ENCODE measurements at regions not wholly inside any gene's neighbourhood (a gene's known extent, or its start where the extent isn't known, plus 50 kb on each side); places are given as distances from the start of the nearest gene placed in this dataset.

DNA sequence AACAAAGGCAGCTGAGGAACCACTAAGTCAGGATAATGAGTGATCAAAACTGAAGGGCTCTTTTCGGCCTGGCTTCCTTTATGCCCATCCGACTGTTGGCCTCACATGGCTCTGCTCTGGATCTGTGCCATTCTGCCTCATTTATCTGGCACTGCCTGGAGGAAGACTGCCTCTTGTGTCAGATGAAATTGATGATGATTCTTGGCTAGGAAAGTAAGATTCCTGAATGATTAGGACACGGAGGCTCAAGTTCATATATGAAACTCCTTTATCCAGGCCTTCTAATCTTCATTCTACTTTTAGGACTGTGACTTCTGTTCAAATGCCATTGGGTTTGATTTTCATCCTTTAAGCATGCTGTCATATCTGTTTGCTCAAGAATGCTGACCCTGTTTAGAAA is 475.4 kb upstream of the RPS6KA3 start:
- in situ Hi-C loops (cut with MboI; ENCODE audit: low pct_unique_long_range_greater_than_20kb, low sequenced_read_pairs, unreplicated experiment): no loop called here
- no peak for DNase-seq (ENCODE audit: low spot score)
- TF ChIP-seq, protein P1, sequence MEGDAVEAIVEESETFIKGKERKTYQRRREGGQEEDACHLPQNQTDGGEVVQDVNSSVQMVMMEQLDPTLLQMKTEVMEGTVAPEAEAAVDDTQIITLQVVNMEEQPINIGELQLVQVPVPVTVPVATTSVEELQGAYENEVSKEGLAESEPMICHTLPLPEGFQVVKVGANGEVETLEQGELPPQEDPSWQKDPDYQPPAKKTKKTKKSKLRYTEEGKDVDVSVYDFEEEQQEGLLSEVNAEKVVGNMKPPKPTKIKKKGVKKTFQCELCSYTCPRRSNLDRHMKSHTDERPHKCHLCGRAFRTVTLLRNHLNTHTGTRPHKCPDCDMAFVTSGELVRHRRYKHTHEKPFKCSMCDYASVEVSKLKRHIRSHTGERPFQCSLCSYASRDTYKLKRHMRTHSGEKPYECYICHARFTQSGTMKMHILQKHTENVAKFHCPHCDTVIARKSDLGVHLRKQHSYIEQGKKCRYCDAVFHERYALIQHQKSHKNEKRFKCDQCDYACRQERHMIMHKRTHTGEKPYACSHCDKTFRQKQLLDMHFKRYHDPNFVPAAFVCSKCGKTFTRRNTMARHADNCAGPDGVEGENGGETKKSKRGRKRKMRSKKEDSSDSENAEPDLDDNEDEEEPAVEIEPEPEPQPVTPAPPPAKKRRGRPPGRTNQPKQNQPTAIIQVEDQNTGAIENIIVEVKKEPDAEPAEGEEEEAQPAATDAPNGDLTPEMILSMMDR (IDR thresholded peaks at IDR 0.05; ENCODE audit: extremely low read depth, insufficient read depth, missing control alignments): no peak

DNA sequence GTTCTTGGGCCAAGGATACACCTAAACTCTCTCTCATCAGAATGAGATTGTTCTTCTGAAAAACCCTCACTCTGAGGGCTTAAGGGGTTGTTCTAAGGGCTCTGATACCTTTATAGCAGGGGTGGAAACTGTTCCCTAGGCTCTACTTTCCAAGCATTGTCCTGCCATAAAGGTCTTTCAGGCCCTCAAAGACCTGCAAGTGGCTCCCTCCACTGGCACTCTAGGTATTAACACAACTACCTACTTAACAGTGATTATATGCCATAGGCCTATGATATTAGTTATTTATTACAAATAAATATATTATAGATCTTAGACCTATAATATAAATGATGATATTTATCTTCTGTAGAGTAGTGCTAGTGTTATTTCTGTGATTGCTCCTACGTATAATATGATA is 473.7 kb upstream of the RPS6KA3 start:
- TF ChIP-seq, protein P1 (IDR thresholded peaks at IDR 0.05; ENCODE audit: extremely low read depth, insufficient read depth, missing control alignments): no peak
- no peak for DNase-seq (ENCODE audit: low spot score)
- in situ Hi-C loops (cut with MboI; ENCODE audit: low pct_unique_long_range_greater_than_20kb, low sequenced_read_pairs, unreplicated experiment): no loop called here

DNA sequence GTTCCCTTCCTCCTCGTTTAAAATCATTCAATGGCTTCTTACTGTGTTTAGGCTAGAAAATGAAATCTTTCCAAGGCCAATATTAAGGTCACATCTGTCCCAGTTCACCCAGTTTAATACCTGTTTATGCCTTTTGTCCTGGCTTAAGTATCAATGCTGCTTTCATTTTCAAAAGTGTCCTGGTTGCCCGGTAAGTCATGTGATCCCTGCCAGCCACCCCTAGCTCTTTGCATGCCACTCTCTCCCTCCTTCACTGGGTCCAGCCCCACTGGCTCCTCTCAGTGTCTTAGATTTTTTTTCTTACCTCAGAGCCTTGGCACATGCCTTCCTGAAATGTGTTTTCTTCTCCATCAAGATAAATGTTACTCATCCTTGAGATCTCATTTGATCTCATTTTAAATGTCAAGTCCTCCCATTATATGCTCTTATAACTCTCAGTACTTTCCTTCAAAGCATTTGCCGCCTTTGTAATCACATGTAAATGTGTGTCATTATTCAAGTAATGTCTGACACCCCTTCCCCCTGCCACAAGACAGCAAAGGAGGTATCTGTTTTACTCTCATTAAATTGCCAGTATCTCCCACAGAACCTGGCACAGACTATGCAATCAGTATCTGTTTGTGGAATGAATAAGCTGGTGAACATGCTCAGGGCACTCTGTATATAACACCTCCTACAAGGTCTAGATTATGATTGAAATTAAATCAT is 472.5 kb upstream of the RPS6KA3 start:
- TF ChIP-seq, protein P1 (IDR thresholded peaks at IDR 0.05; ENCODE audit: extremely low read depth, insufficient read depth, missing control alignments): no peak
- in situ Hi-C loops (cut with MboI; ENCODE audit: low pct_unique_long_range_greater_than_20kb, low sequenced_read_pairs, unreplicated experiment): no loop called here
- DNase-seq (ENCODE audit: low spot score): no peak

DNA sequence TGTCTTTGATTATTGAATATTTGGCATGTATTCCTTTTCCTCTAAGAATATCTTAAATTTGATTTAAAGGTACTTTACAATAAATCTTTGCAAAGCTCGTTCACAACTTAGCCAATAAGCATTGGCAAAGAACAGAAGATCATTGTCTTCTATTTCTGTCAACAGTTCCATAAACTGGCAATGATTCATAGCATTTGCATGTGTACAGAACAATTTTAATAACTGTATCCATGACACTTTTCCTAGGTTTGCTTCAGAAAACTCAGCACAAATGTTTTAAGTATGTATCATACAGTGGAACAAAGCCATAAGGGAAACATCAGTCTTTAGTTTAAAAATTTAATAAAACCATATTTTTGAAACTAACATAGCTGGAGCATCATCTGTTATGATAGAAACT is 462.7 kb upstream of the RPS6KA3 start:
- DNase-seq (ENCODE audit: low spot score): no peak
- in situ Hi-C loops (cut with MboI; ENCODE audit: low pct_unique_long_range_greater_than_20kb, low sequenced_read_pairs, unreplicated experiment): no loop called here
- TF ChIP-seq, protein P1 (IDR thresholded peaks at IDR 0.05; ENCODE audit: extremely low read depth, insufficient read depth, missing control alignments): no peak

DNA sequence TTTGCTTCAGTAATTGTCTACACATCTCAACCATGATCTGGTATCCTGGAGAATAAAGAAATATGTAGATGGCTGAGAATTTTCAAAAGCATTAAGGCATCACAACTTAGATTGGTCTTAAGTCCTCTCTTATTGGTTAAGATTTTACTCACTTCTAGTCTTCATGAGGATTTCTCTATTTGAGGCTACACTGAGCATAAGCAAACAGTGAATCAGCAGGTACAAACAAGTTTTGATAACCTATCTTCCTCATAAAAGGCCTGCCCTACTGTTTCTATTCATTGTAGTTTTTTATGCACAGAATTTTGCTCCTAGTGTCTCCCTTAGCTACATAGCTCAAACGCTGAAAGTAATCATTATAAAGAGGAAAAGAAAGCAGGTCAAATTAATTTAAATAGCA is 460.7 kb upstream of the RPS6KA3 start:
- TF ChIP-seq, protein P1 (IDR thresholded peaks at IDR 0.05; ENCODE audit: extremely low read depth, insufficient read depth, missing control alignments): no peak
- DNase-seq (ENCODE audit: low spot score): no peak
- in situ Hi-C loops (cut with MboI; ENCODE audit: low pct_unique_long_range_greater_than_20kb, low sequenced_read_pairs, unreplicated experiment): no loop called here

DNA sequence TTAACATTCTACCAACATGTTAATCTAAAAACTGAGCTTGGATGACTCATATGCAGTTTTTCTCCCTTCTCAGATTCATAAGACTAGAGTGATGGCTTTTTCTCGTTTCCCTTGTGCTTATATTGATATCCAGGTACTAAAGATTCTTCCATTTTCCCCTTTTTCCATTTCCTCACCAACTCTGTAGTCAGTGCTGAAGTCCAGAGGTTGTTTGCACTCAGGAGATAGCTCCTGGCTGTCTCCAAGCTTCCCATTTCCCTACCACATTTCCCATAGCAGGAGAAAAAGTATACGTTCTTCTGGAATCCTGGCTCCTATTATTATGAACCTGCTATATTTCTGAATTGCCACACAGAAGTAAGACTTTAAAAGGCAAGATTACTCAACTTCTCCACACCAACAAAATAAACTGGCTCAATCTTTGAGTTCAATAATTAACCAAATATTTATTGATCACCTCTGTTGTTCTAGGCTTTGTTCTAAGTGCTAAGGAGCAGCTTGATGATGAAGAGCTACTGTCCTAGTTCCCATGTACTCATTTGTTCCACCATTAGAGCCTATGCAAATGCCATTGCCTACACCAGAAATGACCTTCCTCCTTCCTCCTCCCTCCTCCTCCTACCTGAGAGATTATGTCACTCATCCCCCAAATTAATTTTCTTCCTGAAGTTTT is 454.4 kb upstream of the RPS6KA3 start:
- TF ChIP-seq, protein P1 (IDR thresholded peaks at IDR 0.05; ENCODE audit: extremely low read depth, insufficient read depth, missing control alignments): no peak
- in situ Hi-C loops (cut with MboI; ENCODE audit: low pct_unique_long_range_greater_than_20kb, low sequenced_read_pairs, unreplicated experiment): no loop called here
- no peak for DNase-seq (ENCODE audit: low spot score)
